NCI-H1048 (cell line): ENCODE measurements at regions not wholly inside any gene's neighbourhood (a gene's known extent, or its start where the extent isn't known, plus 50 kb on each side); places are given as distances from the start of the nearest gene placed in this dataset.
"Not testable (repeated sequence)": the region's sequence is repeated elsewhere in the genome, so short reads cannot be mapped to it uniquely, and the experiment has no call there.

Experiments
- DNase-seq: peaks from one replicate; lab custom pipeline; 2025; lab: John Stamatoyannopoulos, UW

- DNase-seq = no peak
These were observed 105.1 kb upstream of the SIX2 start for GRCh38 chr2:45114221-45114955.

- DNase-seq = no peak
These were observed 103.5 kb upstream of the SIX2 start for GRCh38 chr2:45112750-45113149.

DNA sequence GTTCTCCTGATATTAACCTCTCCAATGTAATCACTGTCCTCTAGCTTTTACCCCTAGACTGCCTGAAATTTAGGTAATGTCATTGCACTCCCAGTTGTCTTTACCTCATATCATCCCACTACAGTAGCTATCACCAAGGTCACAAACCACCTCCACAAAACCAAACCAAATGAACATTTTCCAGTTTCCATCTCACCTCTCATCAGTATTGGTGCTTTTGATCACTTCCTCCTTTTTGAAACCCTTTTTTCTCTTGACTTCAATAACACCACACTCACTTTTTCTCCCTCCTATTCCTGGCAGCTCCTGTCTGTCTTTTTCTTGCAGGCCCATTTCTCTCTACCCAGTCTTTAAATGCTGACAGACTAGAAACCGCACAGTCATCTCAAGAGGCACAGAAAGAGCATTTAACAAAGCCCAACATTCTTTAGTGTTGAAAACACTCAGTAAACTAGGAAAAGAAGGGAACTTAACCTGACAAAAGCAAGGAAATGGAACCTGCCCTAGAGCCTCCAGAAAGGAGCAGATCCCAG is 95.9 kb upstream of the SIX2 start:
- DNase-seq = no peak

- DNase-seq = no peak
These were observed 95.2 kb upstream of the SIX2 start for GRCh38 chr2:45104429-45104828.

DNA sequence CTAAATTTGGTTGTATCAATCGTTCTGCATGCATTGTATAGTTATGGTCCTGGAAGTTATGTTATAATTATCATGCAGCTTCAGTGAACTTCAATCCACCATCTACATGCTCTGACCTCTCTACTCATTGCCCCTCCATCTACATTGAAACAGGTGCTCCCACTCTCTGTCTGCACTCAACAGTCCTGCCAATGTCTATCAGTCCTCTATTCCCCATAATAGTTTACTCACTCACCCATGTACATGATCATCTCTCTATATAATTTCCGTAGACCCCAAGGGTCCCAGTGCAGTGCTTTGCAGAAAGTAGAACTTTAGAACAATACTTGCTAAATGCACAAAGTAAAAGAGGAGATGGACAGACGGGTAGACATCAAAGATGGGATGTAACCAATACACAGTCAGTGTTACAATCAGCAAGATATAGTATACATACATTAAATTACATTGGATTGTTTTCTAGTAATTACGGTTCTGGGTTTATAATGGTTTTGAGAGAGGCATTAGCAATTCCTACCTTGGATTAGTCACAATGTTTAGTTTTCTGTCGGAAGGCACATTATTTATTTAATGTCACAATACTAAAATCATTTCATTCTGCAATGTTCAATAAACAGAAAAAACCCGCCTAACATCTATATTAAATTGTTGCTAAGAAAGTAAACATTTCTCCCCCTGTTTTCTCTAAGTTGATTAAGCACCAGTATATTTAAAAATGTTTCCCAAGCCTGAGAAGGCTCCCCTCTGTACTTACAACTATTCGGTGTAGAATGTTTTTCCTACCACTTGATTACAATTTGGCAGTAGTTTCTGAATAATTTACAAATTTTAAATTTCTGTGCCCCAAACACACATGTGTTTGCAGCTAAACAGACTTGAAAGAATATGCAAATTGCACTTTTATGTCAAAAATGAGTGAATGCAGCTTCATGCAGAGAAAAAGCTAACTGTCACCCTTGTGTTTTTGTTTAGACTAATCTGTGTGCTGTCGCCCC is 94.4 kb upstream of the SIX2 start:
- DNase-seq = no peak

GRCh38 chr2:45102579-45103117 is 93.4 kb upstream of the SIX2 start:
- no peak for DNase-seq

DNA sequence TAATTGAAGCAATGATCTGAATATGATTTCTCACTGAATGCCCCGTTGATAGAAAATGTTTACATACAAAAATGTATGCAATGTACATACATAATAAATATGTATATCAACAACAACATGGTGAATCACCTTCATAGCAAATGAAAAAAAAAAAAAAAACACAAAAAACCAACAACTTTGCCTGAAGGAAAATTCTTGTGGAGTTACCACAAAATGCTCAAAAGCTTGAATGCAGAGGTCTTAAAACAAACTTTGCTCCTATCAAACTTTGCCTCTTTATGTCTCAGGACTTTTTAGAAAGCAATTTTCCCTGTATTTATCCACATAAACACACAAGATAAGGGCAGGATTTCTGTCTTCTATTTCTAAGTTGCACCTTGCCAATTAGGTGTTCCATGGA is 92.9 kb upstream of the SIX2 start:
- DNase-seq = no peak

- DNase-seq = no peak
These were observed 87.7 kb upstream of the SIX2 start for GRCh38 chr2:45096996-45097395.

DNA sequence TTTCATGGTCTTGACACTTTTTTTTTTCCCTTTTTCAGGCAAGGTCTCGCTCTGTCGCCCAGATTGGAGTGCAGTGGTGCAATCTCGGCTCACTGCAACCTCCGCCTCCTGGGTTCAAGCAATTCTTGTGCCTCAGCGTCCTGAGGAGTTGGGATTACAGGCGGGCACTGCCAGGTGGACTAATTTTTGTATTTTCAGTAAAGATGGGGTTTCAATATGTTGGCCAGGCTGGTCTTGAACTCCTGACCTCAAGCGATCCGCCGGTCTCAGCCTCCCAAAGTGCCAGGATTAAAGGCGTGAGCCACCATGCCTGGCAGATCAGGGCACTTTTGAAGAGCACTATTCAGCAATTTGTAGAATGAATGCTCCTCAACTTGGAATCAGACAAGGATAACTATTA is 86.8 kb upstream of the SIX2 start:
- DNase-seq = not testable (repeated sequence)

DNA sequence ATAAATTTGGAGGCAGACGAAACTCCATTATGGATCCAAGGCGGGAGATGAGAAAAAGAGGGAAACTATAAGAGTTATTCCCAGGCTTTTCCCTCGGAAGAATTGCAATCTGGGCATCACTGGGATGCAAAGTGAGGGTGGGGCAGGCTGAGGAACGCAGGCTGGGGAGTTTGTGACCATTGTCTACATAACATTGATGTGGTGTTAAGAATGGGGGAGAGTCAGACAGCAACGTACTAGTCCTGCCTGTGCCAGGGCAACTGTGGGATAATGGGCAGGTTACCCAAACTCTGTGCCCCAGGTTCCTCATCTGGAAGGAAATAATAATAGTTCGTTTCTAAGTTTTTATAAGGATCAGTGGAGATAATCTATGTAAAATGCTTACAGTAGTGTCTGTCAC is 84.4 kb upstream of the SIX2 start:
- DNase-seq = no peak

GRCh38 chr2:45093181-45093580 is 83.9 kb upstream of the SIX2 start:
- no peak for DNase-seq

DNA sequence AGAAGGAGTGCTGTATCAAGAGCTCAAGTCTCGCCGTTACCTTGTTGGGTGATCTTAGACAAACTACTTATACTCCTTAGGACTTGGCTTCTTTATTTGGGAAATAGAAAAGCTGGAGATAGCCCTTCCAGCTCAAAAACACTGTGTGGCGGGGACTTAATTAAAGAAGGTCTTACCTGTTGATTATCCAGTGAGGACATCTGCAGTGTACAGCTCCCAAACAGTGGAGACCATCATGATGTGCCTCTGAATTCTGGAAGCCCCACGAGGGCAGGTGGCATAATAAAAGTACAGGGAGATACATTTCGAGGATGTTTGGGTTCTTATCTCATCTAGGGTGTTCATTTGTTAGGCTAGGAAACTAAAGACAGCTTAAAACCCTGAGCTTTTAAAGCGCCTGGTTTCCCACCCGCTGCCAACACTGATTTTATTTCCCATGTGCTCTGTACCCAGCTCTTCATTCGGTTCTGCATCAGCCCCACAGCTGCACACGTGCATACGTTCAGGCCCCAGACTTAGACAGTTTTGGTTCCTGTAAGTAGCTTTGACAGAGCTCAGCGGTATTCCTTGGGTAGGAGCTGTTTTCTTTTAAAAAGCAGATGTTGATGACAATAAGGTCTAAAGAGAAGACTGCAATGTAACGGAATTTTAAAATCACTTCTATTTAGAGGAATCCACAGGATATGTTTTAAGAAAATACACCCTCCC is 80.5 kb upstream of the SIX2 start:
- DNase-seq = no peak

GRCh38 chr2:45085487-45085886 is 76.2 kb upstream of the SIX2 start:
- no peak for DNase-seq

DNA sequence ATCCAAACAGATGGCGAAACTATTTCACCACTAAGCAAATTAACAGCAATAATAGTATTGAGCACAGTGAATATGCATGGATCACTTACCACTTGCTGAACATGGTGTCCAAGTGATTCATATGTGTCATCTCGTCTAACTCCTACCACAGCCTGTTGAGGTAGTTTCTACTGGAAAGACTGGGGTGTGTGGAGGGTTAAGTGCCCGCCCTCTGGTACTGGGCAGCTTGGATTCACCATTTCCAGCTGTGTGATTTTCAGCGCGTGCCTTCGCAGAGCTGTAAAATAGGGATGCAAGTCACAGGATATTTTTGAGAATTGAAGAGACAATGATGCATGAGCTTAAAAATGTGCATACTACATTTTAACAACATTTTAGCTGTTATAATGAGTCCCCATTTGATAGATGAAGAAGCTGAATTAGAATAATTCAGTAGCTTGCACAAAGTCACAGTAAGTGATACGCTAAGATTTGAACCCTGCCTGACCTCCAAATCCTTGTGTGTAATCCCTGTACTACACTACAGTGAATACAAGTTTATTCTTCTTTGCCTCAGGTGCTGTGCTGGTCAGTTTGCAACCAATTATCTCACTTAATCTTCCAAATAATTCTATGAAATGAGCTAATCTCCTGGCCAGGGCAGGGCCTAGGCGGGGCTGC is 75.2 kb upstream of the SIX2 start:
- DNase-seq = no peak

GRCh38 chr2:45083175-45083574 is 73.9 kb upstream of the SIX2 start:
- no peak for DNase-seq

GRCh38 chr2:45074713-45075112 is 65.5 kb upstream of the SIX2 start:
- DNase-seq = no peak

DNA sequence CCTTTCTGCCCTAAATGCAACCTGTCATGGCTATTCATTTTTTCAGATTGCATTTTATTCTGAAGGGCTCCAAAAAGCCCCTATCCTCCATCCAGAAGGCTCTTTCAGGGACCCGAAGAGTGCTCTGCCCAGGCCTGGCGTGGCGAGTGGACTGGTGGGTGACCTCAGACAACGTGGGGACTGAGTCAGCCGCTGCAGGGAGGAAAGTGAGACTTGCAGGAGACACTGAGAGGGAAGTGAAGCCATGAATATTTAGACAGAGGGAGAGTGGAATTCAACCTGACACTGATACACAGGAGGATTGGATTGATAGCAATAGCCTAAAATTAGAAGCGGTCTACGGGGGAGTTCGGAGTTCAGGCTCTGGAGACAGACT is 63.6 kb upstream of the SIX2 start:
- DNase-seq = no peak

GRCh38 chr2:45072064-45072861 is 63.0 kb upstream of the SIX2 start:
- DNase-seq = no peak

DNA sequence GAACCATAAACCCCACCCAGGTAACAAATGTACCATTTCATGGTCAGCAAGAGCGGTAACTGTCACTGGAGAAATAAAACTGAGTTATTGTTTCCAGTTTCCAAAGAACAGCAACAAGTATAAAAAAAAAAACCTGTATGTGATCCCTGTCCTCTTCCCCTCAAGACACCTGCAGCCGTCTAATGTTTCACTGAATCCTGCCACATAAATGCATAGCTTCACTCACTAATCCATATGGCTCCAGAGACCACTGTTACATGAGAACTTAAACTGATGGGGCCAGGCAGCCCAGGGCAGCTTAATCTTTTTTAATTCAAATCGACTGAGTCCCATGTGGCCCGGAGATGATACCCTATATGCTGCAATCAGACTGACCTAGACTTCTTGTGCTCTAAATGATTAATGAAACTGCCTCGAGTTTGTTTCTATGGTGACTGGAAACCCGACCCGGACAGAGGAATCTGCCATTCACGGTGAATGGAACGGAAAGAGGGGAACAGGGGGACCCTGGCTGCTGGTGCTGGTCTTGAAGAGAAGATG is 60.9 kb upstream of the SIX2 start:
- DNase-seq = no peak

GRCh38 chr2:45069684-45070083 is 60.4 kb upstream of the SIX2 start:
- DNase-seq = no peak
